ENCODE measurements at regions not wholly inside any gene's neighbourhood (a gene's known extent, or its start where the extent isn't known, plus 50 kb on each side); places are given as distances from the start of the nearest gene placed in this dataset.
"Not testable (repeated sequence)": the region's sequence is repeated elsewhere in the genome, so short reads cannot be mapped to it uniquely, and the experiment has no call there.

DNA sequence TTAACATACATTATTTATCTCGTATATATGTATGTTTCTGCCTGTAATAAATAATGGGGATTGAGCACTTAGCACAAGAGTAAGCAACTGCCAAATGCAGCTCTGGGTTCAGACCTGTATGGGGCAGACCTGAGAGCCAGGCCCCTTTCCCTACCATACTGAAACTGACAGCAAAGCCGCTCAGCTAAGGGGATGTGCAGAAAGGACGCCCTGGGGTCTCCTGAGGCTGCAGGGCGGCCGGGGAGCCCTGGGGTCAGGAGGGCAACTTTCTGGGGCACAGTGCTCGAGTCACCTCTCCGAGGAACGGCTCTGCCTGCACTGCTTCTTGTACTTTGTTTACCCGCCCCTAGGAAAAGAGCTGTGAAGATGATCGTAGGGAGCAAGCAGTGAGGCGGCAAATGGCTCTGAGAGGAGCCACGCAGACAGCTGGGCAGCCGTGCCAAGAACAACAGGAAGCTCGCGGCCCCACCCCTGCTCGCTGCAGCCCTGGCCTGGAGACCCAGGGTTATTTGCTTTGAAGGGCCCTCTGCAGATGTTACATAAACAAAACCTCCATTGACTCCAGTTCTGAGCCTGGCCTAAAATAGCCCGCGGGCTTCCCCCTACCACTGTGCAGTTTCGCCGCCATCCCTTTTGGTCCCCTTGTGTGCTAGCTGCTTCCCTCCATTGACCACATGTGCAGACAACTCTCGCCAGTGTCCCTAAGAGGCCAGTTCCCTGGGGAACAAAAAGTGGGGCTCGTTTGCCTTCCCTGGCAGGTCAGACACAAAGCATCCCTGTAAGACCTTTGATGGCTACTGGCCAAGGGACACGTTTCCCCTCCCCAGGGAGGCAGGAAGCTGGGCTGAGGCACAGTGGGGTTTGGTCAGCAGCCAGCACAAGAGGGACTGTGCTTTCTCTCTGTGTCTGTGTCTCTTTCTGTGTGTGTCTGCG lies 111.3 kb upstream of the LNX1 start:
- H3K4me3 ChIP-seq (ENCODE audit: low read depth in 1 of 2, low read length in 2 of 2), result peak overlapping the region; percentile 49 to 65
- H3K36me3 ChIP-seq (ENCODE audit: control insufficient read depth in 1 of 2, insufficient read depth in 2 of 2, low read length in 2 of 2), result no peaks in the 10 kb centered on the region
- H3K4me1 ChIP-seq (ENCODE audit: control insufficient read depth in 1 of 2, insufficient read depth in 2 of 2, low read length in 2 of 2), result peaks cover 7 to 12% of the 10 kb centered on the region in 2 donors
- H3K9me3 ChIP-seq (ENCODE audit: control insufficient read depth in 1 of 2, low read length in 2 of 2), result no peaks in the 10 kb centered on the region
- H3K27me3 ChIP-seq (ENCODE audit: control insufficient read depth in 1 of 2, insufficient read depth in 2 of 2, low read length in 2 of 2), result no peaks in the 10 kb centered on the region
- peak overlapping the region; percentile 36 for H3K27ac ChIP-seq (ENCODE audit: low read depth, low read length)
- peak overlapping the region; percentile 18 to 21 for H3K9ac ChIP-seq (ENCODE audit: low read depth in 1 of 2, low read length in 2 of 2)

DNA sequence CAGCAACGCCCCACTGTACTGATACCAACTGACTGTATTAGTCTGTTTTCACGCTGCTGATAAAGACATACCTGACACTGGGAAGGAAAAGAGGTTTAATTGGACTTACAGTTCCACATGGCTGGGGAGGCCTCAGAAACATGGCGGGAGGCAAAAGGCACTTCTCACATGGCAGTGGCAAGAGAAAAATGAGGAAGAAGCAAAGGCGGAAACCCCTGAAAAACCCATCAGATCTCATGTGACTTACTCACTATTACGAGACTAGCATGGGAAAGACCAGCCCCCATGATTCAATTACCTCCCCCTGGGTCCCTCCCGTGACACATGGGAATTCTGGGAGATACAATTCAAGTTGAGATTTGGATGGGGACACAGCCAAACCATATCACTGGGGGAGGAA lies 110.0 kb upstream of the LNX1 start:
- H3K9me3 ChIP-seq (ENCODE audit: control insufficient read depth in 1 of 2, low read length in 2 of 2); H3K27ac ChIP-seq (ENCODE audit: low read depth, low read length): not testable (repeated sequence)

DNA sequence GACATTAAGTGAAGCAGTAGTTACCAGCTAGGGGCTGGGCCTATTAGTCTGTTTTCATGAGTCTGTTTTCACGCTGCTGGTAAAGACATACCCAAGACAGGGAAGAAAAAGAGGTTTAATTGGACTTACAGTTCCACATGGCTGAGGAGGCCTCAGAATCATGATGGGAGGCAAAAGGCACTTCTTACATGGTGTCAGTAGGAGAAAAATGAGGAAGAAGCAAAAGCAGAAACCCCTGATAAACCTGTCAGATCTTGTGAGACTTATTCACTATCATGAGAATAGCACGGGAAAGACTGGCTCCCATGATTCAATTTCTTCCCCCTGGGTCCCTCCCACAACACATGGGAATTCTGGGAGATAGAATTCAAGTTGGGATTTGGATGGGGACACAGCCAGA lies 108.0 kb upstream of the LNX1 start:
- not testable (repeated sequence) for H3K9me3 ChIP-seq (ENCODE audit: control insufficient read depth in 1 of 2, low read length in 2 of 2); H3K36me3 ChIP-seq (ENCODE audit: control insufficient read depth in 1 of 2, insufficient read depth in 2 of 2, low read length in 2 of 2); H3K4me3 ChIP-seq (ENCODE audit: low read depth in 1 of 2, low read length in 2 of 2); H3K9ac ChIP-seq (ENCODE audit: low read depth in 1 of 2, low read length in 2 of 2); H3K27ac ChIP-seq (ENCODE audit: low read depth, low read length); H3K27me3 ChIP-seq (ENCODE audit: control insufficient read depth in 1 of 2, insufficient read depth in 2 of 2, low read length in 2 of 2)
- H3K4me1 ChIP-seq (ENCODE audit: control insufficient read depth in 1 of 2, insufficient read depth in 2 of 2, low read length in 2 of 2), result peaks cover 7 to 12% of the 10 kb centered on the region in 2 donors

More for the DNA sequence above, 110.0 kb upstream of the LNX1 start:
- H3K36me3 ChIP-seq (ENCODE audit: control insufficient read depth in 1 of 2, insufficient read depth in 2 of 2, low read length in 2 of 2); H3K27me3 ChIP-seq (ENCODE audit: control insufficient read depth in 1 of 2, insufficient read depth in 2 of 2, low read length in 2 of 2); H3K9ac ChIP-seq (ENCODE audit: low read depth in 1 of 2, low read length in 2 of 2); H3K4me3 ChIP-seq (ENCODE audit: low read depth in 1 of 2, low read length in 2 of 2): not testable (repeated sequence)
- peaks cover 7 to 12% of the 10 kb centered on the region in 2 donors for H3K4me1 ChIP-seq (ENCODE audit: control insufficient read depth in 1 of 2, insufficient read depth in 2 of 2, low read length in 2 of 2)

DNA sequence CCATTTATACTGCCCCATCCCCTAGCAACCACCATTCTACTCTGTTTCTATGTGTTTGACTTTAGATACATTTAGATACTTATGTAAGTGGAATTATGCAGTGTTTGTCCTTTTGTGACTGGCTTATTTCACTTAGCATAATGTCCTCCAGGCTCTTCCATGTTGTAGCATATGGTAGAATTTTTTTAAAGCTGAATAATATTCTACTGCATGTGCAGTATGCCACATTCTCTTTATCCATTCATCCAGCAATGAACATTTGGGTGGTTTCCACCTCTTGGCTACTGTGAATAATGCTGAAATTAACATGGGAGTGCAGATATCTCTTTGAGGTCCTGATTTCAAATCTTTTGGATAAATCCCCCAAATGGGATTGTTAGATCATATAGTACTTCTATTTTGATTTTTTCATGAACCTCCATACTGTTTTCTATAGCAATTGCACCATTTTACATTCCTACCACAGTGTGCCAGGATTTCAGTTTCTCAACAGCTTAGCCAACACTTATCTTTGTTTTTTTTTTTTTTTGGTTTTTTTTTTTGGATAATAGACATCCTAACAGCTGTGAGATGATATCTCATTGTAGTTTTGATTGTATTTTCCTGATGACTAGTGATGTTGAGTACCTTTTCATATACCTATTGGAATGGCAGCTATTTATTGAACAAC lies 105.9 kb upstream of the LNX1 start:
- Histone ChIP-seq H3K9me3 (ENCODE audit: control insufficient read depth in 1 of 2, low read length in 2 of 2) (no peaks in the 10 kb centered on the region), H3K27ac (ENCODE audit: low read depth, low read length) (no peak overlapping the region), H3K27me3 (ENCODE audit: control insufficient read depth in 1 of 2, insufficient read depth in 2 of 2, low read length in 2 of 2) (no peaks in the 10 kb centered on the region), H3K36me3 (ENCODE audit: control insufficient read depth in 1 of 2, insufficient read depth in 2 of 2, low read length in 2 of 2) (no peaks in the 10 kb centered on the region), H3K4me3 (ENCODE audit: low read depth in 1 of 2, low read length in 2 of 2) (no peak overlapping the region), H3K4me1 (ENCODE audit: control insufficient read depth in 1 of 2, insufficient read depth in 2 of 2, low read length in 2 of 2) (no peaks in the 10 kb centered on the region), H3K9ac (ENCODE audit: low read depth in 1 of 2, low read length in 2 of 2) (no peak overlapping the region)

DNA sequence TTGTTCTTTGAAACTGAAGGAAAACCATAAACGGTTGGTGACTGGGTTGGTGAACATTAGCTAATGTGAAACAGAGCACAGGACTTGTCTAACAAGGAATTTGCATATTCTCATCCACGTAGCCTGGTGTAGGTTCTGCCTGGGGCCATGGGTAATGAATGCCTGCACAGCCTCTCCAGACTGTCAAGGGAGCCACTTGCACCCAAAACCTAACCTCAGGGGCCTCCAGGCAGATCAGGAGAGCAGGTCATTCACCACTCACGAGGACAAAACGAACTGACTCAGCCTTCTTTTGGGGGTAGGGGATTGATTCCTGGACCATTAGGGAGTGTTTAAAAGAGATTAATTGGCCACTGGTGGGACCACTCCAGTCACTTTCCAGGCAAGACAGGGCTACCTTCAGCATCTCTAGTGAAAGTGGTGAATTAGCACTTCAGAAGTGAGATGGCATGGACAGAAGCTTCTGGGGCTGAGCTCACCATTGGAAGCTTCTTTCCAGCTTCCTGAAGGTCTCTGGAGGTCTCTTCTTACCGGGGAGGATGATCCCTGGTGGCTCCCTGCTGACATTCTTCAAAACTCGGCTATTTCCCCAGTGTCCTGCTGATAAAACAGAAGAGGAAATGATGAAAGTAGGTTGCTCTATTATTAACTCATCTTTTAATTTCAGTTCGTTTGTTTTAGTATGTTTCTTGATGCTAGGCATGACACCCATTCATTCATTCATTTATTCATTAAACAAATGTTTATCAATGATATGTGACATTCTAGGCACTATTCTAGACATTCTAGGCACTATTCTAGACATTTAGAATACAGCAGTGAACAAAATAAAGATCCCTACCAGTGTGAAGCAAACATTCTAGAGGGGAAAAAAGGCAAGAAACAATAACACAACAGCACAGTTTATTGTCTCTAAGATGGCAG lies 104.5 kb upstream of the LNX1 start:
- no peaks in the 10 kb centered on the region for H3K36me3 ChIP-seq (ENCODE audit: control insufficient read depth in 1 of 2, insufficient read depth in 2 of 2, low read length in 2 of 2)
- no peak overlapping the region for H3K9ac ChIP-seq (ENCODE audit: low read depth in 1 of 2, low read length in 2 of 2)
- no peaks in the 10 kb centered on the region for H3K4me1 ChIP-seq (ENCODE audit: control insufficient read depth in 1 of 2, insufficient read depth in 2 of 2, low read length in 2 of 2)
- H3K27ac ChIP-seq (ENCODE audit: low read depth, low read length), result no peak overlapping the region
- no peak overlapping the region for H3K4me3 ChIP-seq (ENCODE audit: low read depth in 1 of 2, low read length in 2 of 2)
- H3K9me3 ChIP-seq (ENCODE audit: control insufficient read depth in 1 of 2, low read length in 2 of 2), result no peaks in the 10 kb centered on the region
- H3K27me3 ChIP-seq (ENCODE audit: control insufficient read depth in 1 of 2, insufficient read depth in 2 of 2, low read length in 2 of 2), result no peaks in the 10 kb centered on the region

DNA sequence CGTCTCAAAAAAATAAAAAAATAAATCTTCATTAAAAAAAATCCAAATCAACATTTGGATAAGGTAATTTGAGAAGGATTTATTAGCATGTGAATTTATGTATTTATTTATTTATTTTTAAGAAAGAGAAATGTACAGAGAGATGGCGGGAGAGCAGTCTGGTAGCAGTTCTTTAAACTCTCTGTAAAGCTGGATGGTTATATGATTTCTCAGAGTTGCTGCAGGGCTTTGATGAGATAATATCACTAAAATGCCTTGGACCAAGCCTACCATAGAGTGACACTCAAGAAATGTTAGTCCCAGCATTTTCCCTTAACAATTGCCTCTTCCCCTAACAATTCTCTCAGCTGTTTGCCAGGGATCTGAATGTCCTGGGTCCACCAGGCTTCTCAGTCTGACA lies 103.4 kb upstream of the LNX1 start:
- H3K27ac ChIP-seq (ENCODE audit: low read depth, low read length), result no peak overlapping the region
- no peak overlapping the region for H3K4me3 ChIP-seq (ENCODE audit: low read depth in 1 of 2, low read length in 2 of 2)
- H3K36me3 ChIP-seq (ENCODE audit: control insufficient read depth in 1 of 2, insufficient read depth in 2 of 2, low read length in 2 of 2), result no peaks in the 10 kb centered on the region
- no peaks in the 10 kb centered on the region for H3K4me1 ChIP-seq (ENCODE audit: control insufficient read depth in 1 of 2, insufficient read depth in 2 of 2, low read length in 2 of 2)
- H3K9ac ChIP-seq (ENCODE audit: low read depth in 1 of 2, low read length in 2 of 2), result no peak overlapping the region
- no peaks in the 10 kb centered on the region for H3K27me3 ChIP-seq (ENCODE audit: control insufficient read depth in 1 of 2, insufficient read depth in 2 of 2, low read length in 2 of 2)
- H3K9me3 ChIP-seq (ENCODE audit: control insufficient read depth in 1 of 2, low read length in 2 of 2), result no peaks in the 10 kb centered on the region

DNA sequence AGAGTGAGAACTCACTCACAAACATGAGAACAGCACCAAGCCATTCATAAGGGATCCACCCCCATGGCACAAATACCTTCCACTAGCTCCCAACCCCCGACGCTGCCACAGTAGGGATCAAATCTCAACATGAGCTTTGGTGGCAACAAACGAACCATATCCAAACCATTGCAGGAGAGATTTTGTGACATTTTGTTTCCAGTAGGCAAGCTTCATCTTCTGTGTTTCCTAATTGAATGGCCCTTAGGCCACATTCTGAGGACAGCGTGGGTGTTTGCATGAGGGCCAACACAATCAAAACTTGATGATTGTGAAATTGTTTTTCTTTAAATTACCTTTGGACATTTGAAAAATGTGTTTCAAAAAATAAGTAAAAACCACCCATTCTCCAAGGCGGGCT lies 102.6 kb upstream of the LNX1 start:
- H3K9me3 ChIP-seq (ENCODE audit: control insufficient read depth in 1 of 2, low read length in 2 of 2), result no peaks in the 10 kb centered on the region
- no peaks in the 10 kb centered on the region for H3K27me3 ChIP-seq (ENCODE audit: control insufficient read depth in 1 of 2, insufficient read depth in 2 of 2, low read length in 2 of 2)
- H3K4me3 ChIP-seq (ENCODE audit: low read depth in 1 of 2, low read length in 2 of 2), result no peak overlapping the region
- no peak overlapping the region for H3K9ac ChIP-seq (ENCODE audit: low read depth in 1 of 2, low read length in 2 of 2)
- H3K36me3 ChIP-seq (ENCODE audit: control insufficient read depth in 1 of 2, insufficient read depth in 2 of 2, low read length in 2 of 2), result no peaks in the 10 kb centered on the region
- H3K4me1 ChIP-seq (ENCODE audit: control insufficient read depth in 1 of 2, insufficient read depth in 2 of 2, low read length in 2 of 2), result no peaks in the 10 kb centered on the region
- H3K27ac ChIP-seq (ENCODE audit: low read depth, low read length), result no peak overlapping the region

DNA sequence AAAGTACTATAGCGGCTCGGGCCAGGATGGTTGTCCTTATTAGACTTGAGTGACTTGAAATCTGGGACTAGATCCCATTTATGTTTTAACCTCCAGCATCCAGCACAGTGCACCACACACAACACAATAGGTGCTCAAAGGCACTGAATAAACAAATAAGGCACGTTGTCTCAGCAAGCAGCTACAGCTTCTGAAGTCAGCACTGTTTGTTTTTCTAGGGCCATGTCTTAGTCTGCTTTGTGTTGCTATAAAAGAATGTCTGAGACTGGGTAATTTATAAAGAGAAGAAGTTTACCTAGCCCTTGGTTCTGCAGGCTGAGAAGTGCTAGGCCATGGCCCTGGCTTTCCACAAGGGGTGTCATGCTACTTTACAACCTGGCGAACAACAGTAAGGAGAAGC lies 102.1 kb upstream of the LNX1 start:
- no peak overlapping the region for H3K4me3 ChIP-seq (ENCODE audit: low read depth in 1 of 2, low read length in 2 of 2)
- no peaks in the 10 kb centered on the region for H3K36me3 ChIP-seq (ENCODE audit: control insufficient read depth in 1 of 2, insufficient read depth in 2 of 2, low read length in 2 of 2)
- no peak overlapping the region for H3K9ac ChIP-seq (ENCODE audit: low read depth in 1 of 2, low read length in 2 of 2)
- no peaks in the 10 kb centered on the region for H3K9me3 ChIP-seq (ENCODE audit: control insufficient read depth in 1 of 2, low read length in 2 of 2)
- no peak overlapping the region for H3K27ac ChIP-seq (ENCODE audit: low read depth, low read length)
- no peaks in the 10 kb centered on the region for H3K4me1 ChIP-seq (ENCODE audit: control insufficient read depth in 1 of 2, insufficient read depth in 2 of 2, low read length in 2 of 2)
- H3K27me3 ChIP-seq (ENCODE audit: control insufficient read depth in 1 of 2, insufficient read depth in 2 of 2, low read length in 2 of 2), result no peaks in the 10 kb centered on the region

DNA sequence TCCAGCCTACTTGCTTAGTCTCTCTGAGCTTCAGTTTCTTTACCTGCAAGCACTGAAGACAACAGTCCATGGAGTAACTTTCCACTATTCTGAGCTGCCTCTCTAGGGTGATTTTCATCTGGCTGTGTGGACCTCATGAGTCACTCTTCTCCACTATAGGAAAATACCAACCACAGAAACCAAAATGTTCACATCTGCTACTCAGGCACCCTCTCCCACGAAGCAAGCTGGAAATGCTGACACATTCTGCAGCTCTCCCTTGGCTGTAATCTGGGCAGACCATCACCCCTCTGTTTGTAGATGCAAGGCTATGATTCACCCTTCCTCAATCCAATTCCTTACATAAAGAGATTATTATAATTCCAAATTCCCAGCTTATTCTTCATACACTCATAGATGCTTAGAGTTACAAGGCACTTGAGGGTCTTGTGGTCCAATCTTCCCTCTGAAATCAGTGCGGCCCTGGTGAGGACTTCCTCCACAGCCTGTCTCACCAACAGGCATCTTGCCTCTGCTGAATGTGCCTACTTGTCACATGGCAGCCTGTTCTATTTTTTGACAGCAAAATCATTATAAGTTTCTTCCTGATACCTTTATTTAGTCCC lies 97.0 kb upstream of the LNX1 start:
- Histone ChIP-seq H3K27me3 (ENCODE audit: control insufficient read depth in 1 of 2, insufficient read depth in 2 of 2, low read length in 2 of 2) (no peaks in the 10 kb centered on the region), H3K4me3 (ENCODE audit: low read depth in 1 of 2, low read length in 2 of 2) (no peak overlapping the region), H3K9me3 (ENCODE audit: control insufficient read depth in 1 of 2, low read length in 2 of 2) (no peaks in the 10 kb centered on the region), H3K9ac (ENCODE audit: low read depth in 1 of 2, low read length in 2 of 2) (no peak overlapping the region), H3K36me3 (ENCODE audit: control insufficient read depth in 1 of 2, insufficient read depth in 2 of 2, low read length in 2 of 2) (no peaks in the 10 kb centered on the region), H3K4me1 (ENCODE audit: control insufficient read depth in 1 of 2, insufficient read depth in 2 of 2, low read length in 2 of 2) (no peaks in the 10 kb centered on the region), H3K27ac (ENCODE audit: low read depth, low read length) (no peak overlapping the region)
